ENCODE measurements at regions not wholly inside any gene's neighbourhood (a gene's known extent, or its start where the extent isn't known, plus 50 kb on each side); places are given as distances from the start of the nearest gene placed in this dataset.
"Not testable (repeated sequence)": the region's sequence is repeated elsewhere in the genome, so short reads cannot be mapped to it uniquely, and the experiment has no call there.

DNA sequence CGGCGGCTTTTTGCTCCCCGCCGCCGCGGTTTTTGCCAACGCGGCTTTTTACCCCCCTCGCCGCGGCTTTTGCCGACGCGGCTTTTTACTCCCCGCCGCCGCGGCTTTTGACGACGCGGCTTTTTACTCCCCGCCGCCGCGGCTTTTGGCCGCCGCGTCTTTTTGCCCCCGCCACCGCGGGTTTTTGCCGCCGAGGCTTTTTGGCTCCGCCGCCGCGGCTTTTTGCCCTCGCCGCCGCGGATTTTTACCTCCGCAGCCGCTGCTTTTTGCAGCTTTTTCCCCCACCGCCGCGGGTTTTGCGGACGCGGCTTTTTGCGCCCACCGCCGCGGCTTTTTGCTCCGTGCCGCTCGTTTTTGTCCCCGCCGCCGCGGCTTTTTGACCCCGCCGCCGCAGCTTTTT lies 1971.8 kb upstream of the TPTE start:
- intact Hi-C loops (cut with DNase I); DNase-seq: not testable (repeated sequence)

DNA sequence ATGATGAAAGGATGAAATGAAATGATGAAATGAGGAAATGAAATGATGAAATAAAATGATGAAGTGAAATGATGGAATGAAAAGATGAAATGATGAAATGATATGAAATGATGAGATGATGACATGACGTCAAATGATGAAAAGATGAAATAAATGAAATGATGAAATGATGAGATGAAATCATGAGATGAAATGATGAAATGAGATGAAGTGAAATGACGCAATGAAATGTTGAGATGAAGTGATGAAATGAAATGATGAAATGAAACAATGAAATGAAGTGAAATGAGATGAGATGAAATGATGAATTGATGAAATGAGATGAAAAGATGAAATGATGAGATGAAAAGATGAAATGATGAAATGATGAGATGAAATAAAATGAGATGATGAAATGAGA lies 1967.0 kb upstream of the TPTE start:
- H3K9me3 ChIP-seq; H3K27ac ChIP-seq; DNase-seq; H3K4me3 ChIP-seq; H3K27me3 ChIP-seq; H3K9ac ChIP-seq (ENCODE audit: low read depth in 2 of 2, low read length in 2 of 2); intact Hi-C loops (cut with DNase I); H3K36me3 ChIP-seq; H3K4me1 ChIP-seq: not testable (repeated sequence)

More for the DNA sequence above, 1971.8 kb upstream of the TPTE start:
- not testable (repeated sequence) for H3K9me3 ChIP-seq; H3K4me1 ChIP-seq; H3K9ac ChIP-seq (ENCODE audit: low read depth in 2 of 2, low read length in 2 of 2); H3K36me3 ChIP-seq; H3K27me3 ChIP-seq; H3K27ac ChIP-seq; H3K4me3 ChIP-seq

DNA sequence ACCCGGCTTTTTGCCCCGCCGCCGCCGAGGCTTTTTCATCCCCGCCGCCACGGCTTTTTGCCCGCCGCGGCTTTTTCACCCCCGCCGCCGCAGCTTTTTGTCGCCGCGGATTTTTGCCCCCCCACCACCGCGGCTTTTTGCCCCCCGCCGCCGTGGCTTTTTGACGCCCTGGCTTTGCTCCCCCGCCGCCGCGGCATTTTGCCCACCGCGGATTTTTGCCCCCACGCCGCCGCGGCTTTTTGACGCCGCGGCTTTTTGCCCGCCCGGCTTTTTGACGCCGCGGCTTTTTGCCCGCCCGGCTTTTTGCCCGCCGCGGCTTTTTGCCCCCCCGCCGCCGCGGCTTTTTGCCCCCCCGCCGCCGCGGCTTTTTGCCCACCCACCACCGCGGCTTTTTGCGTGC lies 1926.4 kb upstream of the TPTE start:
- H3K27me3 ChIP-seq; H3K4me1 ChIP-seq; intact Hi-C loops (cut with DNase I); H3K36me3 ChIP-seq; H3K9me3 ChIP-seq; H3K4me3 ChIP-seq; H3K9ac ChIP-seq (ENCODE audit: low read depth in 2 of 2, low read length in 2 of 2); H3K27ac ChIP-seq: not testable (repeated sequence)
- peak; percentile 6 for DNase-seq

DNA sequence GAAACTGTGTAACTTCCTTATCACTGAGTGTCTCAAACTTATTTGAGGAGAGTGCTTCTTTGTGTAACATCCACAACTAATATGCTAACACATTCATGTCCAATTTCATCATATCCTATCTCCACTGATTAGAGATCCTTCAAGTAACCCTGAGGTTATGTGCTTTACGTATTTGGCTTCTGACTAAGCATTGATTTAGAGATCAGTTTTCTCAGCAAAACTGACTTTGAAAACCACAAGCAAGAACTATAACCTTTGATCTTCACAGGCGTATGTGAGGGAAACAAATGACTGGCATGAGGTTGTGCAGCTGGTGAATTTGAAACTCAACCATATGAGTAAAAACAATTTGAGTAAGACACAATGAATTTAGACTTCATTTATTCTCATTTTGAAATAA lies 1897.3 kb upstream of the TPTE start:
- DNase-seq; H3K9me3 ChIP-seq; H3K27ac ChIP-seq; H3K36me3 ChIP-seq; H3K4me1 ChIP-seq; intact Hi-C loops (cut with DNase I); H3K9ac ChIP-seq (ENCODE audit: low read depth in 2 of 2, low read length in 2 of 2); H3K27me3 ChIP-seq; H3K4me3 ChIP-seq: not testable (repeated sequence)

Measured in colonic mucosa (tissue), 4 donors.